ENCODE measurements at regions not wholly inside any gene's neighbourhood (a gene's known extent, or its start where the extent isn't known, plus 50 kb on each side); places are given as distances from the start of the nearest gene placed in this dataset.
"Not testable (repeated sequence)": the region's sequence is repeated elsewhere in the genome, so short reads cannot be mapped to it uniquely, and the experiment has no call there.

DNA sequence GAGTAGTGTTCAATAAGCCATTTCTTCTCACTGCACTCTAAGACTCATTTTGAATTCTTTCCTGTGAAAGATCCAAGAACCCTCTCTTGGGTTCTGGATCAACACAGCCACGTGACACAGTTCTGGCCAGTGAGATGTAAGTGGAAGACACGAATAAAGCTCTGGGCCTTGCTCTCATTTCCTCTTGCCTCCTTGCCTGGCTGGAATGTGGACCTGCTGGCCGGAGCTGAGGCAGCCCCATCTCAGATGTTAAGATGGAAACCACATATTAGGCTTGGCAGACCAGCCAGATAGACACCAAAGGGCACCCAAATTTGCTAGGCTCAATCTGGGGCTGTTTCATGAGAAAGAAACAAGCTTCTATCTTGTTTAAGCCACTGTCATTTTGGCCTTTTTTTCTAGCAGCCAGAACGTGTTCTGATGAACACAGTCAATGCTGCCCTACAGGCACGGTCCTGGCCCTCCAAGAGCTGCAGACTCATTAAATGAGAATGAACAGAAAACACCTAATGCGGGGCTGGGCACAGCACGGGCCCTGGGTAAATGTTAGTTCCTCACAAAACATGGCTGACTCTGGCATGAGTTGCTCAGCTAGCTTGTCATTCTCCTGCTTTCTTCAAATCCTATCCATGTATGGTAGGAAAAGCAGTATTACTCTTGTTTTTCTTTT, 155.1 kb downstream of the OR4M2 start:
- not testable (repeated sequence) for TF ChIP-seq POLR2AphosphoS5 (IDR thresholded peaks at IDR 0.05; ENCODE audit: low read depth, low read length); POLR2A (IDR thresholded peaks at IDR 0.05; ENCODE audit: low read depth, low read length); TAF1 (IDR thresholded peaks at IDR 0.05; ENCODE audit: borderline replicate concordance, low read depth, low read length)

All from GM12892 (cell line).